ENCODE measurements at regions not wholly inside any gene's neighbourhood (a gene's known extent, or its start where the extent isn't known, plus 50 kb on each side); places are given as distances from the start of the nearest gene placed in this dataset.

GRCh38 chr4:189060104-189060503 is 880.6 kb upstream of the FRG1 start:
- no peak overlapping the region for H3K27ac Mint-ChIP-seq (ENCODE audit: unreplicated experiment)

DNA sequence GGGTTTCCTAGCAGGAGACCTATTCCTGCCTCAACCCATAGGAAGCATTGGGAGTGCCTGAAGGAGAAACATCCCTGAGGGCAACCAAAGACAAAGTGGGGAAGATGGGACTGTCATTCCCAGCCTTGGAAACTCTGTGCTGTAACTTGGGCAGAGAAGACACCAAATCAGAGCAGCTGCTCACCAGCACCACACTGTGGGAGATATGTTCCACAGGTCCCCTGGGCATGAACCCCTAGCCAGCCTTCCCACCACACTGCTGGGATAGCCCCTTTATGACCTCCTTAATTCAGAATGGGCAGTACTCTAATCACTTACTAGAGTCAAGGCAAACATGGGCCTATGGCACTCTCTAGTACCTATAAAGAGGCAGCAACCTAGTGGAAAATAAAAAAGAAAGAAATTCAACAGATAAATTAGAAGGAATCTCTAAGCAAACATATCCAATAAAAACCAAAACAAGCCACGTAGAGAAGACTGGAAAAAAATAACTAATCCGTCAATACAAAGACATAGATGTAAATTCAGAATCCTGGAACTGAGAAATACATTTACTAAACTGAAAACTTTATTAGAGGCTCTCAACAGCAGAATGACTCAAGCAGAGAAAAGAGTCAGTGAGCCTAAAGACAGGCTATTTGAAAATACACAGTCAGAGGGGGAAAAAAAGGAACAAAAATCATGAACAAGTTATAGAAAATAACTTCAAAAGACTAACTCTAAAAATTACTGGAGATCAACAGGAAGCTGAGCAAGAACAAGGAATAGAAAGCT is 878.4 kb upstream of the FRG1 start:
- DNase-seq, result no peak
- Mint-ChIP-seq H3K27me3 (ENCODE audit: unreplicated experiment) (peaks cover 4% of the 10 kb centered on the region), H3K4me3 (ENCODE audit: unreplicated experiment) (no peak overlapping the region), H3K4me1 (ENCODE audit: low read depth, unreplicated experiment) (no peaks in the 10 kb centered on the region), H3K9me3 (ENCODE audit: unreplicated experiment) (peaks cover 5% of the 10 kb centered on the region), H3K27ac (ENCODE audit: unreplicated experiment) (no peak overlapping the region), H3K36me3 (ENCODE audit: unreplicated experiment) (peaks cover 19% of the 10 kb centered on the region)
- no peak for TF ChIP-seq CTCF (IDR thresholded peaks at IDR 0.05; ENCODE audit: partially characterized antibody, unreplicated experiment)

More at GRCh38 chr4:189060104-189060503, 880.6 kb upstream of the FRG1 start:
- no peak for DNase-seq
- Mint-ChIP-seq H3K27me3 (ENCODE audit: unreplicated experiment) (peaks cover 4% of the 10 kb centered on the region), H3K36me3 (ENCODE audit: unreplicated experiment) (peaks cover 19% of the 10 kb centered on the region), H3K9me3 (ENCODE audit: unreplicated experiment) (peaks cover 7% of the 10 kb centered on the region), H3K4me1 (ENCODE audit: low read depth, unreplicated experiment) (no peaks in the 10 kb centered on the region), H3K4me3 (ENCODE audit: unreplicated experiment) (no peak overlapping the region)
- no peak for TF ChIP-seq CTCF (IDR thresholded peaks at IDR 0.05; ENCODE audit: partially characterized antibody, unreplicated experiment)

- Mint-ChIP-seq H3K27me3 (ENCODE audit: unreplicated experiment) (no peaks in the 10 kb centered on the region), H3K36me3 (ENCODE audit: unreplicated experiment) (no peaks in the 10 kb centered on the region), H3K9me3 (ENCODE audit: unreplicated experiment) (peaks cover 2% of the 10 kb centered on the region), H3K27ac (ENCODE audit: unreplicated experiment) (no peak overlapping the region), H3K4me3 (ENCODE audit: unreplicated experiment) (no peak overlapping the region), H3K4me1 (ENCODE audit: low read depth, unreplicated experiment) (no peaks in the 10 kb centered on the region)
- no peak for TF ChIP-seq CTCF (IDR thresholded peaks at IDR 0.05; ENCODE audit: partially characterized antibody, unreplicated experiment)
- no peak for DNase-seq
Measured at GRCh38 chr4:189069772-189070171, 870.9 kb upstream of the FRG1 start.

DNA sequence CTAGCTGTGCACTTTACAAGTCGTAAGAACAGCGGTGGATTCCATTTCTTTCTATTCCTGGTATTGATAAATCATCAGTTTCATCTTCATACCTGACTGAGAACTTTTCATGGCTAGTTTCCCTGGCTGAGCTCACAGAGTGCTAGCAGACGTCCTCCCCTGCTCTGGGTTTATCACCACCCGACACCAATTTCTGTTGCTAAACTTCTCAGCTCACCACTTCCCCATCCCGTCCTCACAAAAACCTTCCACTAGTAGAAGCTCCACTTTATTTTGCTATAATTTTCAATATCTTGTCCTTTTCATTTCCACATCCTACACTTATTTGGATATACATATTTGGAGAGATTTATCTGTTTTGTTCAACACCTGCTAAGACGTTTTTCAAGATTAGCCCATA is 869.4 kb upstream of the FRG1 start:
- no peak for DNase-seq
- Mint-ChIP-seq H3K9me3 (ENCODE audit: unreplicated experiment) (peaks cover 2% of the 10 kb centered on the region), H3K36me3 (ENCODE audit: unreplicated experiment) (no peaks in the 10 kb centered on the region), H3K27me3 (ENCODE audit: unreplicated experiment) (no peaks in the 10 kb centered on the region), H3K27ac (ENCODE audit: unreplicated experiment) (no peak overlapping the region), H3K4me1 (ENCODE audit: low read depth, unreplicated experiment) (no peaks in the 10 kb centered on the region), H3K4me3 (ENCODE audit: unreplicated experiment) (no peak overlapping the region)
- no peak for TF ChIP-seq CTCF (IDR thresholded peaks at IDR 0.05; ENCODE audit: partially characterized antibody, unreplicated experiment)

- TF ChIP-seq CTCF (IDR thresholded peaks at IDR 0.05; ENCODE audit: partially characterized antibody, unreplicated experiment), result no peak
- Mint-ChIP-seq H3K27ac (ENCODE audit: unreplicated experiment) (no peak overlapping the region), H3K9me3 (ENCODE audit: unreplicated experiment) (peaks cover 2% of the 10 kb centered on the region), H3K36me3 (ENCODE audit: unreplicated experiment) (no peaks in the 10 kb centered on the region), H3K4me1 (ENCODE audit: low read depth, unreplicated experiment) (no peaks in the 10 kb centered on the region), H3K27me3 (ENCODE audit: unreplicated experiment) (no peaks in the 10 kb centered on the region), H3K4me3 (ENCODE audit: unreplicated experiment) (no peak overlapping the region)
- DNase-seq, result no peak
Measured at GRCh38 chr4:189073739-189074138, 866.9 kb upstream of the FRG1 start.

Measured in glutamatergic neuron (in vitro differentiated cells).